ENCODE measurements at regions not wholly inside any gene's neighbourhood (a gene's known extent, or its start where the extent isn't known, plus 50 kb on each side); places are given as distances from the start of the nearest gene placed in this dataset.
"Not testable (repeated sequence)": the region's sequence is repeated elsewhere in the genome, so short reads cannot be mapped to it uniquely, and the experiment has no call there.

DNA sequence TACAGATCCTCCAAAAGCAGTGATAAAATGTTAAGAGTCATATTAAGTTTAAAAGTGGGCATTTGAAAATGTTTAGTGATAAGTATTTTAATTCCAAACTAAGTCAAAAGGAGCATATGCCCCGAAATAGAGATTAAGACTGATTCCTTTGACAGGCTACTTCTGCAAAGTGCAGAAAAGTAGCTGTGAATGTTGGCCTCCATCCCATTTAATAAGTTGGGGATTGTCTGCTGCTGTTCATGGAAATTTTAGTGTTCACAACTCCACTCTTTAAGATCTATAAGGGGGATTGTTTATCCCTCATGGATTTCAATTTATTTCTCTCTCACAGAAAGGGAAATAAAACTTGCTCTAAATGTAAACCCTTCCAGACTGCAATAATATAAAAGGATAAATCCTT lies 278.3 kb downstream of the KCTD12 start:
- DNase-seq: no peak

DNA sequence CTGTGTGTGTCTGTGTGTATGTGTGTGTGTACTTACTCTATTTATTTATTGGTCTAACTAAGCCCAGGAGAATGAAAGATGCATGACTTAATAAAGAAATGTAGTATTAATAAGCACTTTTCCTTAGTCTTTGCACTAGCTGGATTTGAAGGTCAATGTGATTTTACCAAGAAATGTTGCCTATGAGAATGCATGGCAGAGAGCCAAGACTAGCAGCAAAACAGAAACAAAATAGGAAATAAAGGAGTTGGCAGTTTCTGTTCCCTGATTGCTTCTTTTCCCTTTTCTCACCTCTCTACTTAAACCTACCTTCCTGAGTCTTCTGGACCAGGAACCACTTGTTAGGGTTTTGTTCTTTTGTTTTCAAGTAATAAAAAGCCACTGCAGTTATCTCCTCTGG lies 286.1 kb downstream of the KCTD12 start:
- no peak for DNase-seq

DNA sequence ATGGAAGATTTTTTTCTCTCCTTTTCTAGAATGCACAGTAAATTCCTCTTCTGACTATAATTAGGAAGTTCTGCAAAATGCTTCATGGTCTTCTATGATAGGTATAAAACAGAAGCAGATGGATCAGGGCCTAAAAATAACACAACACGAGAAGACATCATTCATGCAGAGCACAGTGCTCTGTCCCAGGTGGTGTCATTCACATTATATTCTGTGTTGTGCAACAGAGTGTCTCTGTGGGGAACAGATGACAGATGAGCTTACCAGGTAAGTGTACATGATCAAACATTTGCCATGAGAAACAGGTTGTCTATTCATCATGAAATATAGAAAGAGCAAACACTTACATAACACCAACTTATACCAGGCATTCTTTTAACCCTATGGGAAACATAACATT lies 288.3 kb downstream of the KCTD12 start:
- DNase-seq: no peak

DNA sequence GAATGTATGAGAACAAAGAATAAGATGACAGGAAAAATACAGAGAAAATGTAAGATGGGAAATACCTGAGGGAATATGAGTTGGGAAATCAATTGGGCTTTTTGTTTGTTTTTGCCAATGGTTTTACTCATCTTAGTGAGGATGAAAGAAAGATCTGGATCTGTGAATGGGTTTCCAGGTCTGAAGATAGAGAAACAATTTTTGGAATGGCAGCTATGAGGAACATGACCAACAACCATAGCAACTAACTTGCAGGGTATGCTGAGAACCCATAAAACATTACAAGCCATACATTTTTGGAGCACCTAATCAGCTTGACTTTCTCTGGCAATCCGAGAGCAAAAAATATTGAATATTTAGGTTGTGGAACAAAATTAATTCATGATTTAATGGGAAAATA lies 290.0 kb downstream of the KCTD12 start:
- DNase-seq: no peak

DNA sequence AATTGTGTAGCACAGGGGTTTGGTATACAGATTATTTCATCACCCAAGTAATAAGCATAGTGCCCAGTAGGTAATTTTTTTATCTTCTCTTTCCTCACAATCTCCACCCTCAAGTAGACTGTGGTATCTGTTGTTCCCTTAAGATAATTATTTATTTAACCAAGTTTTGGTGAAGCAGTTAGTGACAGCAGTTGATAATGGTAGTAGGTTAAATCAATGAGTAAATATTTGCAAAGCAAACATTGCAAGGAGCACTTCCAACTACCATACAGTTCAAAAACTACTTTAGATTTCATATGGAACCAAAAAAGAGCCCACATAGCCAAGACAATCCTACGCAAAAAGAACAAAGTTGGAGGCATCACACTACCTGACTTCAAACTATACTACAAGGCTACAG lies 291.8 kb downstream of the KCTD12 start:
- DNase-seq: no peak

DNA sequence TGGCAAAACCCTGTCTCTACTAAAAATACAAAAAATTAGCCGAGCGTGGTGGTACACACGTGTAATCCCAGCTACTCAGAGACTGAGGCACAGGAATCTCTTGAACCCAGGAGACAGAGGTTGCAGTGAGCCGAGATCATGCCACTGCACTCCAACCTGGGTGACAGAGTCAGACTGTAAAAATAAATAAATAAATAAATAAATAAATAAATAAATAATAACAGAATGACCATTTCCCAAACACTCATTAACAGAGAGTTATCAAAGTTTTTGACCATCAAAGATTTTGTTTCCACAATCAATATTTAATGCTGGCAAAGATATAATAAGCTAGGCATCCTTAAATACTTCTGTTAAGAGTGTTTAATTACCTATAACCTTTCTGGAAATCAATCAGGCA lies 299.4 kb downstream of the KCTD12 start:
- no peak for DNase-seq

DNA sequence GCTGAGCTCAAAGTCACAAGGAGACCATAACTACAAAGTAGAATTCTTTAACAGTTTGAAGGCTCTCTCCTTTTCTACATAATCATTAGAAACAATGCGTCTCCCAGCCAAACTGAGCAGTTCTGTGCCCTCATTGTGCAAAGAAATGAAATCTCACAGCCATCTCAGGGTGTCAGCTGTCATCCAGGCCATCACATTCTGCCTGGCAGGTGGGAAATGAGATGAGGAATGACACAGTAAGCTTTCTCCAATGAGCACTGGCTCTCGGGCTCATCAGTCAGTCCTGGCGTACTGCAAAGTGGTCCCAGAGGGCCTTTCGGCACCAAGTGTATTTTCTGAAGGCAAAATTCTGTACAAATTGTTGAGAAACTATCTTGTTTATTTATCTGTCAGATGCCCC lies 306.5 kb downstream of the KCTD12 start:
- no peak for DNase-seq

DNA sequence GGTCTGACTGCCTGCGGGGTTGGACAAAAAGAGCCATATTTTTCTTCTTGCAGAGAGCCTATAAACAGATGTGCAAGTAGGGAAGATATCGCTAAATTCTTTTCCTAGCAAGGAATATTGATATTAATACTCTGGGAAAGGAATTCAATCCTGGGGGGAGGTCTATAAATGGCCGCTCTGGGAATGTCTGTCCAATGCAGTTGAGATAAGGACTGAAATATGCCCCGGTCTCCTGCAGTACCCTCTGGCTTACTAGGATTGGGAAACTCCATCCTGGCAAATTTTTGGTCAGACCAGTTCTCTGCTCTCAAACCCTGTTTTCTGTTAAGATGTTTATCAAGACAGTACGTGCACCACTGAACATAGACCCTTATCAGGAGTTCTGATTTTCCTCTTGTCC lies 310.6 kb downstream of the KCTD12 start:
- not testable (repeated sequence) for DNase-seq

DNA sequence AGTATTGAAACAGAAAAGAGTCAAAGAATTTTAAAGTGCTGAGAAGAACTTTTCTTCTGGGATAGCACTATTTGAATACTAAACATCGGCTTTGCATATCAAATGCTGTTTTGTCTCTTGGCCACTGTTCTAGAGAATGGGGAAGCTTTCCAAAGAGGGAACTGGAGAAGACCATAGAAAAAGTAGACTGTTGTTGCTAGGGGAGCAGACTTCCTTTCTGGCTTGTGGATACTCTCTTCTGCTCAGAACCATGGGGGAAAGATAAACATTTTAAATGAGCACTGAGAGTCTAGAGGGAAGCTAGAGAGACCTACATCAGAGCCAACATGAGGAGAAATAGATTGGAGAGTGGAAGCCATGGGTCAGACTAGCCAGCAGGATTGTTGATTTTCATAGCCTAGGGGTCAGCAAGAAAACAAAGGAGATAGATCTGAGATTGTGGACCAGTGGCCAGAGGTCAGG lies 315.7 kb downstream of the KCTD12 start:
- no peak for DNase-seq

DNA sequence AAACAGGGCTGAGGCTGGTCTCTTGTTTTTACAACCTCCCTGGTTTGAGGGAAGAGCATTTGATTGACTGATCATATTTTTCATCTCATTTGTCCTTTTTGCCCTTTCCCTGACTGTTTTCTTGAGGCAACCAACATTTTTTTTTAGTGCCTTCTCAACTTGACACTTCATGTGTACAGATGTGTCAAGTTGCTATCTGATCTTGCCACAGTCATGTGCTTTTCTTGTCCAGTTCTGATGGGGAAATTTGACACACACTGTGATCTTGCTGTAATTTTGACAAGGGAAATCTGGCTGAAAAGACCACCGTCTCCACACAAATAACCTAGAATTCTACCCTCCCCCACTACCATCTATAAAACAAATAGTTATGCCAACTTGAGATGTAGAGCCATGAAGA lies 329.6 kb downstream of the KCTD12 start:
- DNase-seq: no peak

DNA sequence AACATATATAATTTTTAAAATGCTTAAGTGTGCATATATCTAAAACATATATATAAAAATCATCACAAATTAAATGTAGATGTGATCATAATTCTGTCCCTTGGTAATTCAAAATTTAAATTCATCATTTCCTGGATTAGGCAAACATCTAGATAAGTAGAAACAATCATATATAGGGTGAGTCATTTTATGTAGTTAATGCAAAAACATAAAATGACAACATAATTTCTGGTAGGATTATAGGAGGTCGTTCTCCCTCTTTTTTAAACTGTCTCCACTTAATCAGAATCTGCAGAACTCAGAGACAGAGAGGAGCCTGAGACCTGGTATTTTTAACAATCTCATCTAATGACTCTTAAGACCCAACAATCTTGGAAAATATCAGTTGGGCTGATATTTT lies 333.4 kb downstream of the KCTD12 start:
- no peak for DNase-seq

DNA sequence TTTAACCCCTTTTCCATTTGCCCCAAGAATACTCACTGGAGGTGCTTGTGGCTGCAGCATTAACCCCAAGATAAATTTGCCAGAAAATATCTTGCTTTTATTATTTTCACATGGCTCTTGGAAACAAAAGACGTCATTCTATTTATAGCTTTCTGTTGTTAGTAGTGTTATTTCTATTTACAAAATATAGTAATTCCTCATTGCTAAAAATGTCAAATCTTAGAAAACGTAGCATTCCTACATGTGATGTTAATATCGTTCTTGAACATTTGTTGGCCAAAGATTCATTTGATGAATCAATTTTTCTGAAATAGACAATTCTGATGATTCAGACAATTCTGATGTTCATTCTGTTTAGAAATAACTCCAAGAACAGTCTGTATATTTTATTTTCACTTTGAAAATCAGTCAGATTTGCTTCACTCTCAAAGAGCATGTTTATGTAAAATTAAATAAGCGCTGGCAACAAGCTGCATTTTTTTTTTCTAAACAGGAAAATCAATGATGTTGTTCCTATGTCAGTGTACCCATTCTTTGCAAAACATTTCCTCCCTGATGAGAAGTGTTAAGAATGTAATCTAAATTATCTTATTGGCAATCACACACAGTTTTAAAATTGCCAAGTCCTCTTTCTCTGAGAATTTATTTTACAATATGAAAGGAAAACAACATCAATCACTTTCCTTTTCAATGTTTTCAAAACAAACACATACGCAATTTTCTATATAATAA lies 334.0 kb downstream of the KCTD12 start:
- no peak for DNase-seq

DNA sequence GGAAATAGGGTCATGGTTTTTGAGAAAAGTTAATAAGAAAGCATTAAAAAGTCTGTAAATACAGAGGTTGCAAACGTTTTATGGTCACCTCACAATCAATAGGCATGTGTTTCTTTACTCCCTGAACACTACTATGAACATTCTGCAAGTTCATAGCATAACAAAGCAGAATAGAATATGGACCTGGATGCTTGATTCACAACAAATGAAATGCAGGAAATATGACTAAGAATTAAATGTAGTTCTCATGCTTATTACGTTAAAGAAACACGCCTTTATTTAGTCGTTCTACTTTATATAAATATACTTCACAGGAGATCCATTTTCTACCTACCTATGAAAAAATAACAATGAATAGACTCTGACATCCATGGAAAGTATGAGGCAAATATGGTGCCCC lies 344.0 kb downstream of the KCTD12 start:
- no peak for DNase-seq

DNA sequence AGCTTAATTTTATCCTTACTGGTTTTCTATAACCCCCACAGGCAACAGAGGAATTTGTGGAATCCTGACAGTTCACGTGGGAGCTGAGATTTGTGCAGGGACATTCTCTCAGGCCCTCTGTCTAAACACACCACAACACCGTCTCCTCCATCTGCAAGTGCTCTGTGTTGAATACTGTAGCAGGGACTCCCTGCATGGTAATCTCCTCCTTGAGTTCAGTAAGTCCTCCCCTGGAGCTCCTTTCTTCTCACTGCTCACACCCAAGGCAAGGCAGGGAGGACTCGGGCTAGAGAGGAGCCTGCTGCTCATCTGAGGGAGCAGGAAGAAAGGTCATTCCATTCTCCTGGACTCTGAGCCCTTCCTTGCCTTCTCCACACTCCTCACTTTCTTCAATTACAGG lies 348.2 kb downstream of the KCTD12 start:
- no peak for DNase-seq

DNA sequence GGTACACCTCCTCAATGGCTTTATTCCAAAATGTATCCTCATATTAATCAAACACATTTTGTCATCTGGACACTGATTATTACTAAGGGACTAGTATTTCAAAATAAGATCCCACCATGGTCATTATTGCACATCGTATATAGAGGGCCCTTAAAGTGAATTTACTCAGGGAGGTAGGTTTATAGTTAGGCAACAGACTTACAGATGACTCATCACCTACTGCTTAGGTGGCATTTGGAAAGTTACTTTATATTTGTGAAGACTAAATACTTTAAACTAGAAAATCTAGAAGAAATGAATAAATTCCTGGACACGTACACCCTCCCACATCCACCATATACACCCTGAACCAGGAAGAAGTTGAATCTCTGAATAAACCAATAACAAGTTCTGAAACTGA lies 353.0 kb downstream of the KCTD12 start:
- DNase-seq: no peak

DNA sequence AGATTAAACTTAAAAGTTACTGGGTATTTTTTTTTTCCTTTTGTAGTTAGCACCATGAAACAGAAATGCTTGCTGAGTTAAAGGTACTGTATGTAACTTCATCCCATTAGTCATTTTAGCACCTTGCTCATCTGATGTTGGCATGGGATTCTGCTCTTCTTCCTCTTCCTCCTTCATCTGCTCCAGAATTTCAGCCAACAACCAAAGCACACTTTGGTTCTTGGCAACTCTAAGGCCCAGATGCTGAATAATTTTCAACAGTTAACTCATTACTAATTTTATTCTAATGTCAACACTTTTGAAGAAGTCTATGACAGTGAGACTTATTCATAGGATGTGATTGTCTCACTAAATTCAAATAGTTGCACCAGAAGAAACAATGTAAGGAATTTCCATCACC lies 359.2 kb downstream of the KCTD12 start:
- DNase-seq: no peak

DNA sequence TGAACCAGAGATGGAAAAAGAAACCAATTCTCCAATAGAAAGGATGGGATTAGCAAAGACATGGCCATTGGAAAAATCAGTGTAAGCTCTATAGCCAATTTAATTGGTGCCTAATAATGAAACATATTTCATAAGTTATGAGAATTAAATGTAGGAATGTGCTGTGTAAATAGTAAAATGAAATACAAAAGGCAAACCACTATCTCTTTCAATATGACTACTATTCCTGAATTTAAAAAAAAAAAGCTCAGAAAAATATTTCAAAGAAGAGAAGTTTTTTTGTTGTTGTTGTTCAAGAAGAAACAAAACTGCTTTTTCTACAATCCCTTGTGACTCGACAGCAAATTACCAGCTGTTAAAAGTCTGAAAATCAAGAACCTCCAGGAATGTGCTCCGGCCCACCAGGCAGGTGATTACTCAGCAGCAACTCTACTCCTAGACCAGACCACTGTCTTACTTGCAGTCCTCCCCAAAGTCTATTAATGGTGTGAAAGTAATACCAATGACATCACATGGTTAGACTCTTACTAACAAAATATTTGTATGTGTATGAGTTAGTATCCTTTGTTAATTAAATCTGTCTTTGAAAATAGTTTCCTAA lies 362.4 kb downstream of the KCTD12 start:
- DNase-seq: no peak

DNA sequence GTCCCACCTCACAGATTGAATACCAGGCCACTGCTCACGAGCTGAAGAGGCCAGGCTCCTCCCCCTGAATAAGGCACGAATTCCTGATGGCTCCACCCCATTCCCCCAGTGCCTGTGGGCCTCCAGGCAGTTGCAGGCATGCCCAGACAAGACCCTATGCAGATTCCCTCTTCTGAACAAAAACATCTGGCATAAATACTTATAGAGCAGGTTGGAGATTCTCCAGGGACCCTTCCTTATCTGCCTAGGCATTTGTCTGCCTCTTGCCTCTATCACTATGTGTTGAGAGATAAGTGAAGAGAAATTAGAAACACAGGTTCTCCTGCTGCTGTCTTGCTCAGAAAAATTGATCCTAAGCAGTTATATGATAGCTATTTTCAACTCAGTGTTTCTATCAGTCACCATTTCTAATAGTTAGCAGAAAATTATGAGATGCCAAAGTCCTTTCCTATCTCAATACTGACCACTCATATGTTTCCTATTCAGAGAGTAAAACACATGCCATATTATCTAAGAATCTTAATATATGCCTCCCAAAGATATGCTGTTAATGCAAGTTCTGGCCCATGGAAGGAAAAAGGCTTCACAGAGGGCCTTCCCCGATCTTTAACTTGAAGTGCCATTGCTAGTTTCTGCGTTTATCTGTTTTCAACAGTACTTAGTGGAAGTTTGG lies 364.0 kb downstream of the KCTD12 start:
- DNase-seq: no peak

DNA sequence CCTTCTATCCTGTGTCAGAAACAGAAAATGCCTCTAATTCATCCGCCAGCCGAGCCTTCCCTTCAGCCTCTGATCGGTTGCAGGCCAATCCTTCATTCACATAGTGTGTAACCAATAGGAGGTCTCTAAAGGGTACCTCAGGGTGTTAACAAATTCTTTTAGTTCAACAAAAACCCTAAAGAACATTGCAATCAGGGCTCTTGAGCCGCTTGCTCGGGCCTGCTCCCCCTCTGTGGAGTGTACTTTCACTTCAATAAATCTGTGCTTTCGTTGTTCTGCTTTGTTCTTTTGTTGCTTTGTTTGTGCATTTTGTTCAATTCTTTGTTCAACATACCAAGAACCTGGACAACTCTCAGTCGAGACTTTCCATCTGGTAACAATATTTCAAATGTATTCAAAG lies 366.5 kb downstream of the KCTD12 start:
- no peak for DNase-seq

DNA sequence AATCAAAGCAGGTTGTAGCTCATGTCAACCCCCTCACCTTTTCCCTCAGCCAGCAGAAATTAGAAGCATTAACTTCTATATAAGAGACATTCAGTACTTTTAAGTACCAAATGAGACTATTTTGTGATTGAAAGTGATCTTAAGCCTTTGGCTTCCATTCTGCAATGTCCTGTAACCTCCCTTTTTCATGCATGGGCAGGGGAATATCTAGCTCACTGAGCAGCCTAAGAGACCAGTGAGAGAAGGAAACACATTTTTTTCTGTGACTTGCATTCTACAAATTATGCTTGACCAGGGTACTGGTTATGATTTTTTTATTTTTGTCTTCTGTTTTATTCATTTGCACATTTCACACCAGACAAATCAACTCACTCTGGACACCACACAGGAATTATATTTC lies 369.6 kb downstream of the KCTD12 start:
- DNase-seq: no peak

DNA sequence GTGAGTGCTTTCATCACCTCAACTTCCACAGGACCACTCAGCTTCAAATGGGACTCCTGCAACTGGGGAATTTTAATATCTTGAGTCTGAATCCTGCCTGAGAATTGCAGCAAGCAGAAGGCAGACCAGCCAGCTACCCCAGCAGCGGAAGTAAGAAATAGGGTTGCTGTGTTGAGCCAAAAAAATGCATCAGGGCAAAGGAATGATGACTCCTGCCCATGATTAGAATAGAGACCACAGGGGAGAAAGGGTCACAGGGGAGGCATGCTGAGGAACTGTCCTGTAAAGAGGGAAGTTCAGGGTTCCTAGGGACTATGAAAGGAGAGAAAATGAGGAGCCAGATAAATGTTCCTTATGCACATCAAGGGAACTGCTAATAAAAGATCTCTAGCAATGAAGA lies 370.2 kb downstream of the KCTD12 start:
- no peak for DNase-seq

DNA sequence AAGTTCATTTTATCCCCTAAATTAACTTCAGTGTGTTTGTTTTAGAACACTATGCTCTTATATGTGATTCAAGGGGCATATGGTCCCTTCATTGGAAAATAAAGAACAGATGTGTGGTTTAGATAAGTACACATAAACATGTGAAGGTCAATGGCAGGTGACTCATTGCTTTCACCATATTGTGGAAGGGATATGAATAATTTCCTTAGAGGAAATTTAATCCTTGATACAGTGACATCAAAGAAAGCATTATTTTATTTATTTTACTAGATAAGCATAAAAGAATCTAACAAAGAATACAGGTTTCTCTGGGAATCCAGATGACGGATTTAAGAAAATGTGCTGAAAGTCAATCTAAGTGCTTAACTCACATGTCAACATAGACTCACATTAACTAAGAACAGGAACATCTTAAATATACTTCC lies 373.5 kb downstream of the KCTD12 start:
- no peak for DNase-seq

DNA sequence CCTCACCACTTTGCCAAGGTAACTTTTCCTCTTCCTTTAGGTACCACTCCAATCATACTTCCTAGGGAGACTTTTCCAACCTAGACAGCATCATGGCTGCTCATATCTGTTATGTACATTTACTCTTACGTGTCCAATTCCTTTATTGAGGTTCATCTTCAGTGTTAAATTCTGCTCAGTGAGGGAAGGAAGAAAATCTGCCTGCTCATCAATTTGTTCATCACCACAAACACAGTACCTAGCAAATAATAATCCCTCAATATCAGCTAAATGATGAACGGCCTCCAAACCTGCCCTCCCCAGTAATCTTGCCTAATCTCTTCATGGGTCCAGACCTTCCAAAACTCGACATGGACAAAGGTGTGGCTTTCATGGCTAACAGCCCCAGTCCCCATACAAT lies 380.8 kb downstream of the KCTD12 start:
- DNase-seq: no peak

DNA sequence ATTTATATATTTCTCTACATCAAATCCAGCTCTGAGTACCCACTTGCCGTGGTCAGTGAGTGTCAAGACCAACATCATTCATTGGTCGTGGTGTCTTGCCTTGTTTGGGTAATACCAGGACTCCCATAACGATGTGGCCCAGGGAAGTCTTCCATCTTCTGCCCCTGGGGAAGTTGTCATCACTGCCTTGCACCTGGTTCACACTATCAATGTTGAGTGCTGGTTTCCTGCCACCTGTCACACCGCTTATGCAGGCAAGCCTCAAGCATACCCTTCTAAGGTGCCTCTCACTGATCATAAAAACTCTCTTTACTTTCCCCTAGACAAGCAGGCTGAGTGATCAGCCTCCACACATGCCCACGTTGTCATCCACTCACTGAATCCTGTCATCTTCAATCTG lies 382.4 kb downstream of the KCTD12 start:
- DNase-seq: no peak

All from right forelimb (tissue), 1 donor.